ENCODE measurements at regions not wholly inside any gene's neighbourhood (a gene's known extent, or its start where the extent isn't known, plus 50 kb on each side); places are given as distances from the start of the nearest gene placed in this dataset.

DNA sequence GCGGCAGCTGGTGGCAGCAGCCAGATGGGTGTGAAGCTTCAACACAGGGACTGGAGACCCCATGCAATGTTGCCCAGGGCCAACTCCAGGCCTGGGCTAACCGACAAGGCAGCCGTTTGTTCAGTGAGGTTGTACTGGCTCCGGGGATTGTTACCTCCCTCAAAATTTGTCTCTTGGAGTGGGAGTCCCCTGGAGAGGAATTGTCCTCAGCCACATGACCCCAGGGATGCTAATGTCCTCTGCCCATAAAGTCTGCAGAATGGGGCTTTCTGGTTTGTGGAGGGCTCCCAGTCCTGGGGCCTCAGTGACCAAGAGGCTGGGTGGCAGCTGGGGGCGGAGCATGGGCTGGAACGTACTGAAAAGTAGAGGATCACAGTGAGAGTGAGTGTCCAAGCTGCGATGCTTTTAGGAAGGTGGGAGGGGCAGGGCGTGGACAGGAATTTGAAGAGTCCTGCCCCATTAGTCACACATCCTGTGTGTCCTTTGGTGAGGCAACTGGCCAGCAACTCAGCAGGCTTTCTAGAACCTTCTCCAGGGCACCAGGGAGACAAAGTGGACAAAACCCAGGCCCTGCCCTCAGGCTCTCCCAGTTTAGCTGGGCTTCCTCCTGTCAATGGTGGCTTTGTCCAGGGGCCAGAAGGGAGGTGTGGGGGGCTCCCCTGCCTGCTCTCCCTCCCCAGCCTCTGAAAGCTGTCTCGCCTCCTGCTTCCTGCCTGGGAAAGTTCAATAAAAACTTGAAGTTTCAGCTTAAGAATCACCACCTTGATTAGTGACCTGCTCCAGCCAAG is 114.0 kb downstream of the NSG2 start:
- peak; percentile 72 to 82 for DNase-seq

DNA sequence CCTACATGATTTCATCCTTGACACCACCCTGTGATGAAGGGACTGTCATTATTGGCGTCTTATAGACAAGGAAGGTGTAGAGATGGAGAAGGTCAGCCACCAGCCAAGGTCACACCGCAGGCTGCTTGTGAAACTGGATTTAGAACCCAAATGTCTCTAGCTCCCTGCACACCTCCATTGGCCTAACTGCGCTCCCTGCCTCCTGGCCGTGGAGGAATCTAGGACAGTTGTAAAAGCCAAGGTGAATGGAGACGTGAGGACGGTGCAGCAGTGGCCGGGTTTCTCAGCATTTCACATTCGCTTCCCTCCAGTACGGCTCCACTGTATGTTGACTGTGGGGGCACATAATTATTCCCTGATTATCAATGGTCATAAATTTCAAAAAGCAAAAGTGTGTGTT is 119.9 kb downstream of the NSG2 start:
- no peak for DNase-seq

- no peak for DNase-seq
Measured at GRCh38 chr5:174166231-174167079, 120.9 kb downstream of the NSG2 start.

- no peak for DNase-seq
Measured at GRCh38 chr5:174167080-174167910, 121.8 kb downstream of the NSG2 start.

DNA sequence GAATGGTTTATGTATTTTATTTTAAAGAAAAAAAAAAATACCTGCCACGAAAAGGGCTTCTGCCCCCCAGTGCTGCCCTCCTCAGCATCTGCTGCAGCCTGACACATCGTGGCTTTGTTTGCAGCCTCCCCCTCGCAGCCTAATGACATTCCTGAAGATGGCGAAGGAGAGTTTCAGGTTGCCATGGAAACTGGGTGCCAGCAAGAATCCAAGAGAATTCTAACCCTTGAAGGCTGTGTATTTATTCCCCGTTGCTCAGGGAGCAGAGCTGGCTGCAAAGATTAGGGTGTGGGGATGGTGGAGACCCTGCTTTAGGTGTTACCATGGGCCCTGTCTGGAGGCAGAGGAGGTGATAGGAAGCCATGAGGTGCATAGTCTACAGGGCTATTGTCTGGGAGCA is 126.6 kb downstream of the NSG2 start:
- DNase-seq, result no peak

DNA sequence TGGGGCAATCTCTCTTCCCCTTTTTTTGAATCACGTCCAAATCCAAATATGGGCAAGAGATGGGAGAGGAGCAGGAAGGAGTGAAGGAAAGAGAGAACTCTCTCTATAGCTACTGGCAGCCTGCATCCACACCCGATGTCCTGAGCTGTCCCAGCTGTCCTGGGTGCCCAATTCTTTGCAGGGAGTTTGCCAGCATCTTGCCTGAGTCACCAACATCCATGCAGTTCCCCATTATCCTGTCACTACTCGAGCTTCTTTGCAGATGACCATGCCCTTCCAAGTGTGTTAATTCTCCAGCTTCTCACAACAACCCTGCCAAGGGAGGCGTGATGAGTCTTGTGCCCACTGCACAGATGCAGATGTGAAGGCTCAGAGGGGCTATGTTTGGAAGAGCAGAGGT is 127.1 kb downstream of the NSG2 start:
- DNase-seq, result no peak

GRCh38 chr5:174173766-174174165 is 128.3 kb downstream of the NSG2 start:
- no peak for DNase-seq

DNA sequence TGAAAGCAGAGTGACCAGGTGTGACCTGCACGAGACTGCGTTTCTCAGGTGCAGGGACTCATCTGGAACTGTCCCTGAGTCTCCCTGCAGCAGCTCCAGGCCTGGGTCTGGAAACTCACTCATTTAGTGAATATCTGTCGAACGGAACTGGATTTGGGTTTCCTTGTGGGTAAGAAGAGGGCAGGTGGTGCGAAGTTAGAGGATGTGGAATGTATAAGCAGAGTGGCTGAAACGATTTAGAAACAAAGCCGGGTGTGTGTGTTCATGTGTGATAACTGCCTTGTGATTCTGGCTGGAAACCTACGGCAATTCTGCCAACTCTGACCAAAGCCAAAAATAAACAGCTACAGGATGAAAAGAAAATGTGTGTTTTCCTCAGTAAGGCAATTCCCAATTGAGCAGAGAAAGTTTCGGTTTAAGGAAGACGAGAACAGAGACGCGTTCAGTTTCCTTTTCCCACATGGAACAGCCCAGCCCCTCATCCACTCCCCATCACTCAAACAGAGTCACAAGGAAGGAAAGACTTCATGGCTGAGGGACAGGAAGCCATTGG is 130.3 kb downstream of the NSG2 start:
- DNase-seq, result no peak

GRCh38 chr5:174176511-174176910 is 131.0 kb downstream of the NSG2 start:
- DNase-seq, result no peak

- DNase-seq, result no peak
Measured at GRCh38 chr5:174177531-174177930, 132.0 kb downstream of the NSG2 start.

DNA sequence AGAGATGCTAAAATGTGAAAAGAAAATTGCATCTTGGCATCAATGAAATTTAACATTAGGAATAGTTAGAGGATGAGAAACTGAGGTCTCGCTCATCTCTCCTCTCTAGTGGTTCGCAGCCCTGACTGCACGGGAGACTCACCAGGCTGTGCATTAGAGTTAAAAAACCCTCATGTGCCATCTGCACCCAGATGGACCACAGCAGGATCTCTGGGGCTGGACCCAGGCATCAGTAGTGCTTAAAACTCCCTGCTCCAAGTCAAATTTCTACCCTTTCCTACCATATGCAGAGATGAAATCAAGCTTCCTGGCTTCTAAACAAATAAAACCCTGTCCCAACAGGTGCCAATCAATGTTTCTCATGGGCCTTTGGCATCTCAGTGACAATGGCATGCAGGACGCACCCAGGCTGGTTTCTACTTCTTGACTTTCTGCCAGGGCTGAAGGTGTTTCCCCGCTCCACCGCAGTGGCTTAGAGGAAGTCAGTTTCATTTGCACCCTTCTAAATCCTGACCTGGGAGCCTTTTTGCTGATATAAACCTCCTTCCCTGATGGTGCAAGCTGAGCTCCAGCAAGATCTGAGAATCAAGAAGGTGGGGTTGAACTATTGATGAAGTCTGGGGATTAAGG is 132.6 kb downstream of the NSG2 start:
- DNase-seq, result no peak

DNA sequence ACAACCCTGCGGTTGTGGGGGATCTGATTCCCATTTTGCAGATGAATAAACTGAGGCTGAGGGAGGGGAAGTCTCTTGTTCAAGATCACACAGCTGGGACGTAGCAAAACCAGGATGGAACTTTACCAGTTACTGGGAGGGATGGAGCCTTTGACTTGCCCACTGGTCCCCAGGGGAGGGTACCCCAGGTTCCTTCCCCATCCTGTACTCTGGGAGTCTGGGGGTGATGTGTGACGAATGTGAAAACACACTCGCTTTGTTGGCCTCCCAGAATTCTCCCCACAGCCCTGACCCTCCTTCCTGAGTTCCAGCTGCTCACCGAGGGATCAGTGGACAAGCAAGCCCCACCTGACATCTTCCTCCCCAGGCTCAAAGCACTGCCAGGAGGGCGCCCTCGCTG is 135.1 kb downstream of the NSG2 start:
- no peak for DNase-seq

GRCh38 chr5:174182111-174182510 is 136.6 kb downstream of the NSG2 start:
- no peak for DNase-seq

DNA sequence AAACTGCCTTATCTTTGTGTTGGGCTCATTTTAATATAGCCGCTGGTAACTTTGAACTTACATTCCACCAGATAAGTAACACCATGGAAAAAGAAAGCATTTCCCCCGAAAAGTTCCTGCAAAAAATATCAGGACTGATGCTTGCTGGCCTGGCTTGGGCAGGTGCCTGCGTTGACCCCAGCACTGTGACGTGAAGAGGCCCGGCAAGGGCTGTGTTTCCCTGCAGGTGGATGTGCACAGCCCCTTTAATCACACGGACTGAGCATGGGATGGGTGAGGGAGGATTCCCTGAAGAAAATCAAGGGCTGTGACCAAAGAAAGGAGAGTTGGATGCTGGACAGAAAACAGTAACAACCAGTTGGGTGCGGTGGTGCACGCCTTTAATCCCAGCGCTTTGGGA is 138.2 kb downstream of the NSG2 start:
- no peak for DNase-seq

DNA sequence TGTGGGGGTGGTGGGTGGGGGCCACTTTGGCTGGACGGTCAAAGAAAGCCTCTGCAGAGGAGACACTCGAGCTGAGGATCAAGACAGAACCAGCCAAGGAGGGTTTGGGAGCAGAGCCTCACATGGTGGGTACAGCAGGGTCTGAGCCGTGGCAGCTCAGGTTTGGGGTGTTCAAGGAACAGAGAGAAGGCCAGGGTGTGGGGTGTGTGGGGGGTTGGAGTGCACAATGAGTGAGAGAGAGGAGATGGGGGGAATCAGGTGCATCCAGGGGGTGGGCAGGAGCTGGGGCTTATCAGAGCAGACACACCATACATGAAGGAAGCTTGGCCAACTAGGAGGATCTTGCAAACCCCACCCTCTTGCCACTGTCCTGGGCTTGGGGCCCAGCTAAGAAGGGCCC is 140.0 kb downstream of the NSG2 start:
- no peak for DNase-seq

DNA sequence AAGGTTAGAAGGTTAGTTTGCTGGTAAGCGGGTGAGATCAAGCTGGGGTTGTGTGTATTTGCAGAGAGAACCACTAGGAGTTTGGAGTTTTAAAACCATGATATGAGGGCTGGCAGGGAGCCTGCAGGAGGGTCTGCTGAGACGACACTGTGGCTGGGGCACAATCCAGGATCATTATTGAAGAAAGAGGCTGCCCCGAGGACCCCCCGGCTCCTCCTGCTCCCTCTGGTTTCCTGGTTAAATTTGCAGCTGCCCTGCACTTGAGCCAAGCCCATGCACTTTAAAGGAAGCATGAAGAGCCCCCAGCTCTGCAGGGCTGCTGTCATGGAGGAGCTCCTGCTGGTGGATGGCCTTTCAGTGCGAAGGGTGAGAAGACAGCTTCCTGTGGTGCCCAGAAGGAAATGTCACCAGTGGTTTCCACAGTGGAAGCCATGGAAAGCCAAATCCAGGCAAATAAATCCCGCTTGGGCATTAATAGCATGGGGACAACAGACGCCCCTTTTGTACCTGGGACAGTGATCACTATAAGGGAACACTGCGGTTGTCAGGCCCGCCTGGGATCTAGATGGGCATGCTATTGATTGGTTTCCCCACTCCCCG is 140.7 kb downstream of the NSG2 start:
- no peak for DNase-seq

DNA sequence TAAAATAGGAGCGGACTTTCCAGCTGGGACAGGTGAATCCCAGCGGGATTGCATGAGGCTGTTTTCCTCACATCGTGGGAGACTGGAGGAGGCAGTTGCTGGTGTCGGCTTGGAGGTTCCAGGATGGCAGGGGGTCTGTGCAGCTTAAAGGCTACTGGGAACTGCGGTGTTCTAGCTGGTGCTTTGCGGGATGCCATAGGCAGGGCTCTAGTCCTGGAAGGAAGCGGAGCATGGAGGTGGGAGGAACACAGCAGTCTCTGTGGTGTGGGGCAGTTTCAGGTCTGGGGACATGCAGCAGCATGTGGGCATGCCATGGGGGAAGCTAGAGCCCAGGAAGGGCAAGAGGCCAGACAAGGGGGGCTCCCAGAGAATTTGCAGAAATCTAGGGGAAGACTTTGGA is 141.5 kb downstream of the NSG2 start:
- DNase-seq, result no peak

DNA sequence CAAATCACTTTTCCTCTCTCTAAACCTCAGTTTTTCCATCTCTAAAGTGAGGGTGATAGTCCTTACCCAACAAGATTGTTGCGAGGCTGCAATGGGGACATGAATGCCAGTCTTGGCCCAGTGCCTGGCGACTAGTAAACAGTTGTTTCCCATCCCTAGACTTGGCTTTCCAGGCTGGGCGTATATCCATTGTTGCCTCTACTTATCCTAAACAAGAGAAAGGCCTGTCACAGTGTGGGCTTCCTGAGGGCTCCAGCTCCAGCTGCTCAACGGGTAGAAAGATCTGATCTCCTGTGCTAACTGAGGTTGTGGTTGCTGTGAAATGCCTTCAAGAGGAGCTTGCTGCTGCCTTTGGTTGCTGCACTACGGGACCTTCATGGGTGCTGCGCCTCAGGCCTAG is 142.0 kb downstream of the NSG2 start:
- no peak for DNase-seq

DNA sequence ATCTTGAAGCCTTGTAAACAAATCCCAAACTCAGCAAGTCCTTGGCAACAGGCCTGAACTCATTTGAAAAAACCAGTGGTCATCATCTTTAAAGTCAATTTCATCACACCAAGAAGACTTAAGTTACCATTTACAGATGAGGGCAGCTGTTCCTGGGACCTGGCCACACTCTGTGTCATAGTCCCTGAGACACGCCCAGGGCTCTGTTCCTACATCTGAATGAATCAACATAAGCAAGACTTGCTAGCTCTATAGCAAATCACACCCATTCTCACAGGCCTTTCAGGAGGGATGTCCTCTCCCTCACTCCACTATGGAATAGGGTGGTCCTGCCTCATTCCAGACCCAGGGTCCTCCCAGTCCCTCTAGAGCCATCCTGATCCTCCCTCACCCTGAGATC is 142.8 kb downstream of the NSG2 start:
- no peak for DNase-seq

DNA sequence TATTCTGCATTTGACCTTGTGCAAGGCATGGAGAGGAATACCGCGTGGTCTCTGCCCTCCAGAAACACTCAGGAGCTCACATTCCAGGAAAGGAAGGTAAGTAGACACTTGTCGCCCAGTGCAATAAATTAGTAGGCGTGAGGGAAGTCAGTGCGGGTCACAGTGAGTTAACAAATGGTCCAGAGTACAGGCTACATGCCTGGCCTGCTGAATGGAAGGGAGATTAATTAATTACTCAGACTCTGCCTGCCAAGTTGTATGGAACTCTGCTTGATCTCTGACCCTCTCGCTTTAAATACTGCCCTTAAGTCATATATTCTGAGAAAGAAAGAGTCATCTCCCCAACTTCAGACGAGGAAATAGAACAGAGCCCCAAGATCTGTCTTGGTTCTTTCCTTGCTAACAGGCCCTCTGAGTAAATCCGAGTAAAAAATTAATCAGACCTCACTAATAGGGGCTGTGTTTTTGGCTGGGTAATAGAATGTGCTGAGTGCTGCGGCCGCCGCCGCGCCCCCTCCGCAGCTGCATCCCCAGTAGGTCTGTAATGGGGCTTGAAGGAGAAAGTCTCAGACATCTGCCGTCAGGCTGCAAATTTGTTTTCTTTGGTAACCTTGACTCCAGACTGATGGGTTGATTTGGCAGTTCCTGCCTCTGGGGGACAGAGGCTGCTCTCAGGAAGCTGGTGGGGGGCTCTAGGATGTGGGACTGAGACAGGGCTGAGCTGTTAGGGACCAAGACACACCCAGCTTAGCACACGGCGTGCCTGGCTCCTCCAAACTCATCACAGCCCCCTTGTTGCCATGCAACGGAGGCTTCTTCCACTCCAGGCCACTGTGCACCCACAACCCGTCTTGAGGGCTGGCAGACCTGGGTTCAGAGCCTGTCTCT is 144.4 kb downstream of the NSG2 start:
- DNase-seq, result no peak

DNA sequence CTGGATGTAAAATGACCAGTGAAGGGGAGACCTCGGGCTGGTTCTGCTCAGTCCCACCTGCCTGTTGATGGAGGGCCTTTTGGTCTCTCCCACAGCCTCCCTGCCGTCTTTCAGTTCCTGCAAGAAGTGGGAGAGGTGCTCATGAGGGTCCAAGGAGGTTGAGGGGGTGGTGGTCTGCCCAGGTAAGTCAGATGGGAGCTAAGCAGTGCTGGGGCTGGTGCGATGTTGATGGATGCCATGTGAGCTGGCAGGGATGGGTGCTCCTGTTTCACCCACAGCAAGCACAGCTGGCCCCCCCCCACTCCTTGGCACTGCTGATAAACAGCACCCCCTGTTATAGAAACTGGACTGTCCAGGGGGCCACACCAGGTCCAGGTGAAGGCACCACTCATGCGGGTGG is 145.6 kb downstream of the NSG2 start:
- DNase-seq, result no peak
